Uterus (tissue), 2 donors: ENCODE measurements at regions not wholly inside any gene's neighbourhood (a gene's known extent, or its start where the extent isn't known, plus 50 kb on each side); places are given as distances from the start of the nearest gene placed in this dataset.

Source experiments
- CTCF ChIP-seq, 4 experiments: fragments of 200-600 bp in 2 of 4; fragments of 450-650 bp in 2 of 4; sonication (generic) in 2 of 4; IDR thresholded peaks; one replicate each; pipeline ENCODE4 v1.5.1; 2016 to 2019; ENCODE audit warnings: antibody characterized with exemption in 4 of 4, mild to moderate bottlenecking in 2 of 4, moderate library complexity in 1 of 4
- POLR2A ChIP-seq, 2 donors: fragments of 450-650 bp; IDR thresholded peaks; one replicate each; pipeline ENCODE4 v1.6.1; 2016; ENCODE audit warnings: antibody characterized with exemption in 2 of 2, mild to moderate bottlenecking in 1 of 2, moderate library complexity in 1 of 2

- TF ChIP-seq CTCF (IDR thresholded peaks at IDR 0.05) (no peak), POLR2A (IDR thresholded peaks at IDR 0.05) (no peak)
Measured at GRCh38 chr18:5662586-5663090, 118.8 kb upstream of the EPB41L3 start.
